HG02981 (cell line): ENCODE measurements at regions not wholly inside any gene's neighbourhood (a gene's known extent, or its start where the extent isn't known, plus 50 kb on each side); places are given as distances from the start of the nearest gene placed in this dataset.
"Not testable (repeated sequence)": the region's sequence is repeated elsewhere in the genome, so short reads cannot be mapped to it uniquely, and the experiment has no call there.

Experiments
- ATAC-seq: cut with Tn5 transposase; IDR thresholded peaks from one replicate; pipeline ENCODE4 v1.9.1; 2021; ENCODE audit warnings: mild to moderate bottlenecking, moderate library complexity; ENCODE audit not compliant: unreplicated experiment

GRCh38 chr9:13943176-13943575, 370.8 kb downstream of the NFIB start:
- ATAC-seq, result no peak

GRCh38 chr9:13942695-13943094, 371.2 kb downstream of the NFIB start:
- ATAC-seq, result no peak

- ATAC-seq, result no peak
These were observed 371.7 kb downstream of the NFIB start for GRCh38 chr9:13942201-13942600.

GRCh38 chr9:13941714-13942113, 372.2 kb downstream of the NFIB start:
- no peak for ATAC-seq

GRCh38 chr9:13939701-13940490, 374.0 kb downstream of the NFIB start:
- no peak for ATAC-seq

GRCh38 chr9:13939134-13939533, 374.8 kb downstream of the NFIB start:
- no peak for ATAC-seq

- ATAC-seq, result no peak
These were observed 379.5 kb downstream of the NFIB start for GRCh38 chr9:13934416-13934815.

- no peak for ATAC-seq
These were observed 380.7 kb downstream of the NFIB start for GRCh38 chr9:13933268-13933656.

GRCh38 chr9:13932528-13933267, 381.2 kb downstream of the NFIB start:
- no peak for ATAC-seq

- no peak for ATAC-seq
These were observed 384.9 kb downstream of the NFIB start for GRCh38 chr9:13929013-13929412.

GRCh38 chr9:13923381-13923780, 390.6 kb downstream of the NFIB start:
- no peak for ATAC-seq

- ATAC-seq, result no peak
These were observed 393.4 kb downstream of the NFIB start for GRCh38 chr9:13920557-13920956.

GRCh38 chr9:13919401-13919800, 394.5 kb downstream of the NFIB start:
- no peak for ATAC-seq

GRCh38 chr9:13917534-13917933, 396.4 kb downstream of the NFIB start:
- no peak for ATAC-seq

GRCh38 chr9:13915591-13916301, 398.2 kb downstream of the NFIB start:
- ATAC-seq, result no peak

GRCh38 chr9:13915131-13915530, 398.8 kb downstream of the NFIB start:
- no peak for ATAC-seq

GRCh38 chr9:13911473-13911872, 402.5 kb downstream of the NFIB start:
- ATAC-seq, result no peak

GRCh38 chr9:13907842-13908241, 406.1 kb downstream of the NFIB start:
- ATAC-seq, result not testable (repeated sequence)

- ATAC-seq, result no peak
These were observed 409.2 kb downstream of the NFIB start for GRCh38 chr9:13904746-13905145.

GRCh38 chr9:13904311-13904710, 409.6 kb downstream of the NFIB start:
- ATAC-seq, result no peak

GRCh38 chr9:13902286-13903066, 411.5 kb downstream of the NFIB start:
- no peak for ATAC-seq
